Naive thymus-derived CD4-positive, alpha-beta T cell (primary cell): ENCODE measurements at regions not wholly inside any gene's neighbourhood (a gene's known extent, or its start where the extent isn't known, plus 50 kb on each side); places are given as distances from the start of the nearest gene placed in this dataset.
"Not testable (repeated sequence)": the region's sequence is repeated elsewhere in the genome, so short reads cannot be mapped to it uniquely, and the experiment has no call there.

Experiments used
- ATAC-seq: fragments of 150-1000 bp; cut with Tn5 transposase; 2 replicates; pipeline ENCODE4 v1.10.0; 2021; ENCODE audit warnings: mild to moderate bottlenecking, moderate library complexity
- CTCF ChIA-PET: fragments of 350-600 bp; sonication (Branson Sonifier 250); formaldehyde crosslinking; loops from one replicate; lab custom pipeline; 2021; ENCODE audit warnings: antibody characterized with exemption; lab: Charles Lee
- POLR2A ChIA-PET: fragments of 350-600 bp; sonication (Branson Sonifier 250); formaldehyde crosslinking; loops from one replicate; lab custom pipeline; 2021; ENCODE audit warnings: antibody characterized with exemption, inconsistent platforms; lab: Charles Lee
- DNase-seq, 9 donors: peaks; one replicate each; pipeline versions ENCODE4 v3.0.0 to v3.0.0-alpha.2; 2020 to 2022; ENCODE audit warnings: mixed read lengths in 1 of 9
- H3K27ac ChIP-seq: one replicate; pipeline ENCODE4 v1.7.0; 2013; ENCODE audit warnings: mild to moderate bottlenecking, low read depth, low read length, moderate library complexity
- H3K27me3 ChIP-seq, 2 donors: one replicate each; pipeline ENCODE4 v1.7.0; 2013; ENCODE audit warnings: low read length in 2 of 2, mild to moderate bottlenecking in 2 of 2, moderate library complexity in 2 of 2; ENCODE audit not compliant: control insufficient read depth in 2 of 2, insufficient read depth in 2 of 2
- H3K36me3 ChIP-seq, 3 experiments: 1 replicate in 2 of 3; 2 replicates in 1 of 3; pipeline ENCODE4 v1.7.0; 2013; ENCODE audit warnings: low read length in 3 of 3, mild to moderate bottlenecking in 3 of 3, moderate library complexity in 1 of 3; ENCODE audit not compliant: insufficient read depth in 3 of 3, control insufficient read depth in 2 of 3
- H3K4me1 ChIP-seq, 2 donors: one replicate each; pipeline ENCODE4 v1.7.0; 2013; ENCODE audit warnings: low read length in 2 of 2, mild to moderate bottlenecking in 2 of 2, moderate library complexity in 1 of 2; ENCODE audit not compliant: control insufficient read depth in 2 of 2, insufficient read depth in 2 of 2
- H3K4me3 ChIP-seq: 2 replicates; pipeline ENCODE4 v1.7.0; 2013; ENCODE audit warnings: mild to moderate bottlenecking, low read length
- H3K9me3 ChIP-seq, 3 experiments: 1 replicate in 2 of 3; 2 replicates in 1 of 3; pipeline ENCODE4 v1.7.0; 2013; ENCODE audit warnings: low read length in 3 of 3; ENCODE audit not compliant: control insufficient read depth in 2 of 3
- H3K27ac Mint-ChIP-seq, 9 donors: one replicate each; pipeline ENCODE4 v1.8.0; 2020 to 2022; ENCODE audit warnings: mixed read lengths in 9 of 9, mild to moderate bottlenecking in 8 of 9, moderate library complexity in 5 of 9, inconsistent platforms in 2 of 9
- H3K27me3 Mint-ChIP-seq, 5 donors: one replicate each; pipeline ENCODE4 v1.8.0; 2021 to 2022; ENCODE audit warnings: mixed read lengths in 5 of 5, mild to moderate bottlenecking in 1 of 5
- H3K36me3 Mint-ChIP-seq, 5 donors: one replicate each; pipeline ENCODE4 v1.8.0; 2020 to 2022; ENCODE audit warnings: mixed read lengths in 5 of 5, mild to moderate bottlenecking in 3 of 5, inconsistent platforms in 1 of 5
- H3K4me1 Mint-ChIP-seq, 7 donors: one replicate each; pipeline ENCODE4 v1.8.0; 2020 to 2022; ENCODE audit warnings: mixed read lengths in 7 of 7, mild to moderate bottlenecking in 3 of 7, inconsistent platforms in 1 of 7
- H3K4me3 Mint-ChIP-seq, 10 donors: one replicate each; pipeline ENCODE4 v1.8.0; 2020 to 2022; ENCODE audit warnings: mild to moderate bottlenecking in 10 of 10, mixed read lengths in 10 of 10, moderate library complexity in 6 of 10, inconsistent platforms in 2 of 10
- H3K9me3 Mint-ChIP-seq, 11 donors: one replicate each; pipeline ENCODE4 v1.8.0; 2020 to 2022; ENCODE audit warnings: mixed read lengths in 11 of 11, mild to moderate bottlenecking in 4 of 11, inconsistent platforms in 1 of 11, moderate library complexity in 1 of 11
- intact Hi-C, 2 donors: fragments of 100-400 bp; cut with micrococcal nuclease; formaldehyde crosslinking; loops; one replicate each; pipeline ENCODE4 v1.15.1; 2023

DNA sequence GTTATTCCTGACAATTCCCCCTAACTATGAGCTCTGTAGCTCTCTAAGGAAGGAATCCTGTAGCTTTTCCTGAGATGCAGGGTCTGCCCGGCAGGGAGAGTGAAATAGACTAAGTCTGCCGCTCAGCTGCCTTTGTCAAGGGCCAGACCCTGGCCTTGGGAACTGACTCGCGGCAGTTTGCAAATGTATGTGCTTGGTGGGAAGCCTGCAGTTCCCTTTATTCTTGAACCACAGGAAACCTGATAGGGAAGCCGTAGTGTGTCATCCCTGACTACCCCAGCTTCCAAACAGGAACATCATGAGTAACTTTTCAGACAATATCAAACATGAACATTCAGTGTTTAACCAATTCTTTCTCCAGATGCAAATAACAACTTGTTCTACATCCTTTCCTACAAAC lies 78.7 kb upstream of the IFNGR1 start:
- DNase-seq (no peak), ATAC-seq (peak; percentile 50)
- H3K27ac Mint-ChIP-seq = no peak overlapping the region
- peaks cover 0 to 2% (median 0%) of the 10 kb centered on the region in 7 donors for H3K4me1 Mint-ChIP-seq
- no peaks in the 10 kb centered on the region for H3K4me1 ChIP-seq
- H3K27me3 Mint-ChIP-seq = peaks cover 0 to 27% (median 3%) of the 10 kb centered on the region in 5 donors
- H3K27me3 ChIP-seq = no peaks in the 10 kb centered on the region
- H3K9me3 Mint-ChIP-seq = no peaks in the 10 kb centered on the region
- H3K9me3 ChIP-seq = no peaks in the 10 kb centered on the region
- ChIA-PET CTCF (interaction anchor here (0.6 to 1.0 kb wide), 2 partner anchors 315 to 1196 kb away, joined by 3 read pairs; no protein-coding TSS in a partner anchor), POLR2A (no interaction called here)
- H3K27ac ChIP-seq = no peak overlapping the region
- H3K36me3 Mint-ChIP-seq = no peaks in the 10 kb centered on the region
- H3K36me3 ChIP-seq = no peaks in the 10 kb centered on the region
- intact Hi-C loops = no loop called here
- no peak overlapping the region for H3K4me3 Mint-ChIP-seq
- no peak overlapping the region for H3K4me3 ChIP-seq

DNA sequence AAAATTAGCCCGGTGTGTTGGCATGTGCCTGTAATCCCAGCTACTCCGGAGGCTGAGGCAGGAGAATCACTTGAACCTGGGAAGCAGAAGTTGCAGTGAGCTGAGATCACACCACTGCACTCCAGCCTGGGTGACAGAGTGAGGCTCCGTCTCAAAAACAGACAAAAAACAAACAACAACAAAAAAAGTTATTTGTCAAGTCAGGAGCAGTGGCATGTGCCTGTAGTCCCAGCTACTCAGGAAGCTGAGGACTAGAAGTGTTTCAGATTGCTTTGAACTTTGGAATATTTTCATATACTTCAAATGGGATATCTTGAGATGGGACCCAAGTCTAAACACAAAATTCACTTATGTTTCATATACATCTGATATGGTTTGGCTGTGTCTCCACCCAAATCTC lies 73.1 kb upstream of the IFNGR1 start:
- POLR2A ChIA-PET, ATAC-seq, H3K9me3 ChIP-seq, H3K27me3 ChIP-seq, H3K4me3 Mint-ChIP-seq, H3K36me3 ChIP-seq, H3K4me3 ChIP-seq, H3K36me3 Mint-ChIP-seq, H3K9me3 Mint-ChIP-seq, DNase-seq, H3K27ac ChIP-seq, H3K4me1 ChIP-seq, H3K27ac Mint-ChIP-seq, intact Hi-C loops: not testable (repeated sequence)
- peaks cover 0 to 13% (median 4%) of the 10 kb centered on the region in 7 donors for H3K4me1 Mint-ChIP-seq
- CTCF ChIA-PET = interaction anchor here (0.6 to 0.8 kb wide), 2 partner anchors 29 to 712 kb away, joined by 3 read pairs; no protein-coding TSS in a partner anchor
- peaks cover 4 to 31% (median 6%) of the 10 kb centered on the region in 5 donors for H3K27me3 Mint-ChIP-seq

DNA sequence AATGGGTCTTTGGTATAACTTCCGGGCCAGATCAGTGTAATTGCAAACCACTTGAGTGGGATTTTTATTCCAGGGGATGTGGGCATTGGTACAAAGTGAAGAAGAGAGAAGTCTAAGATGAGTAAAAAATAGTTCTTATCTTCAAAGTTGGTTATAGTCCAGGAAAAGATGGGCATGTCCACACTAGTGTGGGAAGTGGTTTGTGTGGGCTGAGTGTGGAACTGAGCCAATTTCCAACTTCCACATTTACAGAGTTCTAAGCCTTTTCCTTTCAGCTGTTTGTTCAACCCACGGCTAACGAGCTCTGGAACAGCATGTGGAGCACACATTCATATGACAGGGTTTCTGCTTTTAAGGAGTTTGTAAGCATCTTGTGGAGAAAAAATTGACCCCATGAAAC lies 72.3 kb upstream of the IFNGR1 start:
- DNase-seq (no peak), ATAC-seq (peak; percentile 82)
- no peaks in the 10 kb centered on the region for H3K27me3 ChIP-seq
- ChIA-PET POLR2A (no interaction called here), CTCF (no interaction called here)
- Mint-ChIP-seq H3K9me3 (peaks cover 0 to 4% (median 0%) of the 10 kb centered on the region in 11 donors), H3K4me1 (peaks cover 0 to 13% (median 4%) of the 10 kb centered on the region in 7 donors), H3K27ac (no peak overlapping the region), H3K4me3 (no peak overlapping the region), H3K27me3 (peaks cover 2 to 27% (median 5%) of the 10 kb centered on the region in 5 donors), H3K36me3 (peaks cover 0 to 3% (median 0%) of the 10 kb centered on the region in 5 donors)
- no peak overlapping the region for H3K4me3 ChIP-seq
- intact Hi-C loops = no loop called here
- no peaks in the 10 kb centered on the region for H3K9me3 ChIP-seq
- no peaks in the 10 kb centered on the region for H3K36me3 ChIP-seq
- H3K4me1 ChIP-seq = peaks cover 0 to 6% of the 10 kb centered on the region in 2 donors
- H3K27ac ChIP-seq = no peak overlapping the region

DNA sequence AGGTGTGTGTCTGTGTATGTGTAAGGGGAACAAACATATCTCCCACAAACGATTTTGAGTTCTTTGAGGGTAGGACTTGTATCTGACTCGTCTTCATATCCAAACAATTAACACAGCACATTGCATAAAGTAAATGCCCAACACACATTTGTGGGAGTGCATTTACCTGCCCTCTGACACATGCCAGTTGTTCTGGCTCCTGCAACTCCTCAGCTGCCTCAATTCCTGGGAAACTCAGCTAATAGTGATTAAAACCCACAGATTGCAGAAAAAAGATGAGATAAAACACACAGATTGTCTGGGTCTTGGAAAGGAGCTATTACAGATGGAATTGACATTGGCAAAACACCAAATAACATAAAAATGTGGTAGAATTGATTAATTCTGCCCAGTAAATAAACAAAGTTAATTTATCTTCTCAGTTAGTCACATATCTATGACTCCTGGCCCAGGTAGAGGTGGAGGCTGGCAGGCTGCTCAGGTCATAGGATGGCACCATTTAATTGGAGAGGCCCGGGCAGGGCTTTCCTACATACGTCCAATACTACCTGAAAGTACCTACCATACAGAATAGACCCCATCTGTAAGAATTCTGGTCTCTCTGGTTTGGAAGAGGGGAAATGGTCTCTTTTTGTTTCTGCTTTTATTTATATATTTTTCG lies 71.5 kb upstream of the IFNGR1 start:
- Mint-ChIP-seq H3K4me3 (no peak overlapping the region), H3K9me3 (peaks cover 0 to 4% (median 0%) of the 10 kb centered on the region in 11 donors), H3K27me3 (peaks cover 2 to 24% (median 5%) of the 10 kb centered on the region in 5 donors), H3K4me1 (peaks cover 0 to 13% (median 4%) of the 10 kb centered on the region in 7 donors), H3K27ac (no peak overlapping the region), H3K36me3 (peaks cover 0 to 3% (median 0%) of the 10 kb centered on the region in 5 donors)
- Histone ChIP-seq H3K36me3 (no peaks in the 10 kb centered on the region), H3K27me3 (no peaks in the 10 kb centered on the region), H3K27ac (no peak overlapping the region), H3K4me1 (peaks cover 0 to 6% of the 10 kb centered on the region in 2 donors), H3K4me3 (no peak overlapping the region), H3K9me3 (no peaks in the 10 kb centered on the region)
- intact Hi-C loops = no loop called here
- POLR2A ChIA-PET = no interaction called here
- CTCF ChIA-PET = no interaction called here
- no peak for DNase-seq
- no peak for ATAC-seq

DNA sequence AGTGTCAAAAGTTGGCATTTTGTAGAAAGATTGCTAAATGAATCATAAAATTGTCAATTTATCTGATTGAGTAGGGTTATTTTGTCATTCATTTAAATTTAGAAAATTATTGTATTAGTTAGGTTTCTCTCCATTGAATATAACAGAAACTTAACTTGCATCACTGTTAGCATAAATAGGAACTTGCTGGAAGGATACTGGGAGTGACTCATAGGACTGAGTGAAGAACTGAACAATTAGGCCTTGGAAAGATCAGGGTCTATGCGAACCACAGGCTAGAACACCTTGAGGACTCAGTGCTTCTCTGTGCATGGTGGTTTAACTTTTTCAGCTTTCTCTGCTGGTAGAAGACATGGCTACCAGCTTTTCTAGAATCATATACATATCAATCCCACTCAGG lies 67.7 kb upstream of the IFNGR1 start:
- Histone ChIP-seq H3K4me1 (peaks cover 0 to 6% of the 10 kb centered on the region in 2 donors), H3K9me3 (no peaks in the 10 kb centered on the region), H3K27ac (no peak overlapping the region), H3K4me3 (no peak overlapping the region), H3K27me3 (no peaks in the 10 kb centered on the region), H3K36me3 (no peaks in the 10 kb centered on the region)
- Mint-ChIP-seq H3K27ac (no peak overlapping the region), H3K9me3 (peaks cover 0 to 4% (median 0%) of the 10 kb centered on the region in 11 donors), H3K27me3 (peaks cover 15 to 33% (median 25%) of the 10 kb centered on the region in 5 donors), H3K4me3 (no peak overlapping the region), H3K36me3 (peaks cover 0 to 3% (median 0%) of the 10 kb centered on the region in 5 donors), H3K4me1 (peaks cover 0 to 17% (median 5%) of the 10 kb centered on the region in 7 donors)
- ATAC-seq = no peak
- no peak for DNase-seq
- ChIA-PET CTCF (no interaction called here), POLR2A (interaction anchor here (1.3 kb wide), 1 partner anchor 15 kb away, joined by 3 read pairs; no protein-coding TSS in a partner anchor)
- intact Hi-C loops = no loop called here

DNA sequence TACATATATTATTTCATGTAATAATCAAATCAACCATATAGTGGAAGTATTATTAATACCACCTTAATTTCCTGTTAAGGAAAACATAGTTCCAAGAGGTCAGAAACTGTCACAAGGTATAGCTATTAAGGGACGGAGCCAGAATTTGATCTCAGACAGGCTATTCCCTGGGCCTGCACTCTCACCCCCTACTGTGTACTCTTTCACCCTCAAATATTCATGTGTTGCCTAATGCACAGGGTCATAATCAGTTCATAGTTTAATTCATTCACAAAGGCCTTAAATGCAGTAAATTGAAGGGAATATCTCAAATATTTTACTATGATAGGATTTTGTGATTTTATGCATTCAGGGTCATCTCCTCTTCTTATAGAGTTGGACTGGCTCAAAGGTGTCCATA lies 67.2 kb upstream of the IFNGR1 start:
- ATAC-seq (no peak), DNase-seq (no peak)
- H3K27ac ChIP-seq = no peak overlapping the region
- no peaks in the 10 kb centered on the region for H3K9me3 ChIP-seq
- peaks cover 15 to 36% (median 25%) of the 10 kb centered on the region in 5 donors for H3K27me3 Mint-ChIP-seq
- H3K9me3 Mint-ChIP-seq = peaks cover 0 to 4% (median 0%) of the 10 kb centered on the region in 11 donors
- POLR2A ChIA-PET = no interaction called here
- no peak overlapping the region for H3K27ac Mint-ChIP-seq
- H3K36me3 Mint-ChIP-seq = peaks cover 0 to 3% (median 0%) of the 10 kb centered on the region in 5 donors
- CTCF ChIA-PET = no interaction called here
- no peak overlapping the region for H3K4me3 Mint-ChIP-seq
- H3K4me1 Mint-ChIP-seq = peaks cover 0 to 15% (median 4%) of the 10 kb centered on the region in 7 donors
- H3K27me3 ChIP-seq = no peaks in the 10 kb centered on the region
- no peak overlapping the region for H3K4me3 ChIP-seq
- H3K36me3 ChIP-seq = no peaks in the 10 kb centered on the region
- H3K4me1 ChIP-seq = peaks cover 0 to 4% of the 10 kb centered on the region in 2 donors
- intact Hi-C loops = no loop called here

DNA sequence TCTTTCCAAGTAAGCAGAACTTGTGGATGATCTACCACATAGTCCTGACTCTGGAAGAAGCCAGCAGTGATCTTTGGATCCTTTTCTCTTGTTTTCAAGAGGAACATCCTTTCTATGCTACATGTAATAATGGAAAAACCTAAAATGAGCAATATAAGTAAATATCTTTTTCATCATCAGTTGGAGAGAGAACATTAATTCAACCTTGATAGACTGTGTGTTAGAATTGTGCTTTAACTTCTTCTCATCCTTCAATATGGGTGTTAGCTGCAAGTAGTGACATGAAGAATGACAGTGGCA lies 65.6 kb upstream of the IFNGR1 start:
- no peaks in the 10 kb centered on the region for H3K27me3 ChIP-seq
- H3K4me1 ChIP-seq = no peaks in the 10 kb centered on the region
- peaks cover 0 to 6% (median 0%) of the 10 kb centered on the region in 7 donors for H3K4me1 Mint-ChIP-seq
- peaks cover 0 to 3% (median 0%) of the 10 kb centered on the region in 5 donors for H3K36me3 Mint-ChIP-seq
- no peak for ATAC-seq
- ChIA-PET CTCF (no interaction called here), POLR2A (interaction anchor here (0.6 kb wide), 1 partner anchor 112 kb away, joined by 3 read pairs; no protein-coding TSS in a partner anchor)
- no peaks in the 10 kb centered on the region for H3K9me3 ChIP-seq
- no peak for DNase-seq
- H3K27ac Mint-ChIP-seq = peak overlapping the region in 1 of 9 donors; percentile 16
- H3K4me3 ChIP-seq = no peak overlapping the region
- H3K27me3 Mint-ChIP-seq = peaks cover 12 to 42% (median 30%) of the 10 kb centered on the region in 5 donors
- intact Hi-C loops = no loop called here
- H3K9me3 Mint-ChIP-seq = peaks cover 0 to 4% (median 0%) of the 10 kb centered on the region in 11 donors
- no peak overlapping the region for H3K4me3 Mint-ChIP-seq
- H3K27ac ChIP-seq = no peak overlapping the region
- H3K36me3 ChIP-seq = no peaks in the 10 kb centered on the region
